NT2/D1 (cell line): ENCODE measurements at regions not wholly inside any gene's neighbourhood (a gene's known extent, or its start where the extent isn't known, plus 50 kb on each side); places are given as distances from the start of the nearest gene placed in this dataset.

Source experiments
- DNase-seq: peaks from one replicate; pipeline ENCODE4 v3.0.0-alpha.2; 2011; ENCODE audit warnings: low read depth, low spot score
- H3K27me3 ChIP-seq: 2 replicates; pipeline ENCODE4 v1.6.0; 2011; ENCODE audit warnings: mild to moderate bottlenecking; ENCODE audit not compliant: insufficient read length, insufficient read depth
- H3K36me3 ChIP-seq: 2 replicates; pipeline ENCODE4 v1.6.1; 2011; ENCODE audit warnings: mild to moderate bottlenecking, low read length, mixed read lengths; ENCODE audit not compliant: insufficient read depth, insufficient read length
- H3K4me1 ChIP-seq: 2 replicates; pipeline ENCODE4 v1.5.1; 2011; ENCODE audit not compliant: insufficient read depth, insufficient read length
- H3K4me3 ChIP-seq: 2 replicates; pipeline ENCODE4 v1.5.1; 2011; ENCODE audit warnings: low read depth; ENCODE audit not compliant: insufficient read length
- H3K9ac ChIP-seq: 2 replicates; pipeline ENCODE4 v1.6.0; 2011; ENCODE audit warnings: low read depth; ENCODE audit not compliant: insufficient read length
- H3K9me3 ChIP-seq: 2 replicates; pipeline ENCODE4 v1.5.1; 2011; ENCODE audit warnings: mild to moderate bottlenecking, low read length; ENCODE audit not compliant: insufficient read depth
- SUZ12 ChIP-seq: IDR thresholded peaks from 2 replicates; pipeline ENCODE4 v1.6.1; 2011; ENCODE audit not compliant: insufficient read length, insufficient read depth; ENCODE audit errors: extremely low read depth
- YY1 ChIP-seq: IDR thresholded peaks from 2 replicates; pipeline ENCODE4 v1.6.1; 2011; ENCODE audit not compliant: insufficient read length, insufficient read depth
- ZNF274 ChIP-seq: IDR thresholded peaks from 2 replicates; pipeline ENCODE4 v1.6.1; 2011; ENCODE audit warnings: mild to moderate bottlenecking, low read depth, low read length

GRCh38 chr14:61628016-61628725, 67.1 kb upstream of the HIF1A start:
- TF ChIP-seq SUZ12 (no peak), ZNF274 (no peak), YY1 (no peak)
- DNase-seq: no peak
- Histone ChIP-seq H3K36me3 (no peaks in the 10 kb centered on the region), H3K9me3 (no peaks in the 10 kb centered on the region), H3K9ac (no peak overlapping the region), H3K27me3 (no peaks in the 10 kb centered on the region), H3K4me3 (no peak overlapping the region), H3K4me1 (no peaks in the 10 kb centered on the region)

GRCh38 chr14:61630399-61631044, 64.8 kb upstream of the HIF1A start:
- TF ChIP-seq SUZ12: no peak
- TF ChIP-seq ZNF274: no peak
- TF ChIP-seq YY1: no peak
- Histone ChIP-seq H3K36me3 (no peaks in the 10 kb centered on the region), H3K4me1 (no peaks in the 10 kb centered on the region), H3K27me3 (no peaks in the 10 kb centered on the region), H3K9me3 (no peaks in the 10 kb centered on the region), H3K4me3 (no peak overlapping the region), H3K9ac (no peak overlapping the region)
- no peak for DNase-seq

GRCh38 chr14:61631045-61631687, 64.1 kb upstream of the HIF1A start:
- Histone ChIP-seq H3K36me3 (no peaks in the 10 kb centered on the region), H3K4me1 (no peaks in the 10 kb centered on the region), H3K9me3 (no peaks in the 10 kb centered on the region), H3K27me3 (no peaks in the 10 kb centered on the region), H3K9ac (no peak overlapping the region), H3K4me3 (no peak overlapping the region)
- TF ChIP-seq YY1 (no peak), SUZ12 (no peak), ZNF274 (no peak)
- DNase-seq: no peak

- no peak for DNase-seq
- Histone ChIP-seq H3K27me3 (no peaks in the 10 kb centered on the region), H3K4me3 (no peak overlapping the region), H3K4me1 (no peaks in the 10 kb centered on the region), H3K36me3 (no peaks in the 10 kb centered on the region), H3K9ac (no peak overlapping the region), H3K9me3 (no peaks in the 10 kb centered on the region)
- TF ChIP-seq ZNF274 (no peak), YY1 (no peak), SUZ12 (no peak)
Measured at GRCh38 chr14:61632401-61632800, 62.9 kb upstream of the HIF1A start.

GRCh38 chr14:61632807-61633206, 62.5 kb upstream of the HIF1A start:
- Histone ChIP-seq H3K4me1 (no peaks in the 10 kb centered on the region), H3K9me3 (no peaks in the 10 kb centered on the region)

GRCh38 chr14:61636291-61636690, 59.0 kb upstream of the HIF1A start:
- TF ChIP-seq ZNF274 (no peak), SUZ12 (no peak), YY1 (no peak)
- DNase-seq: no peak
- Histone ChIP-seq H3K4me1 (no peaks in the 10 kb centered on the region), H3K9ac (no peak overlapping the region), H3K4me3 (no peak overlapping the region), H3K36me3 (no peaks in the 10 kb centered on the region), H3K27me3 (no peaks in the 10 kb centered on the region), H3K9me3 (no peaks in the 10 kb centered on the region)

More at GRCh38 chr14:61632807-61633206, 62.5 kb upstream of the HIF1A start:
- DNase-seq: no peak
- no peaks in the 10 kb centered on the region for H3K36me3 ChIP-seq
- no peak overlapping the region for H3K9ac ChIP-seq
- no peak overlapping the region for H3K4me3 ChIP-seq
- no peaks in the 10 kb centered on the region for H3K27me3 ChIP-seq
- TF ChIP-seq ZNF274 (no peak), YY1 (no peak), SUZ12 (no peak)

- no peaks in the 10 kb centered on the region for H3K27me3 ChIP-seq
- no peaks in the 10 kb centered on the region for H3K4me1 ChIP-seq
- no peak for TF ChIP-seq YY1
- no peak for TF ChIP-seq SUZ12
- TF ChIP-seq ZNF274: no peak
- DNase-seq: no peak
- H3K4me3 ChIP-seq: no peak overlapping the region
- H3K36me3 ChIP-seq: no peaks in the 10 kb centered on the region
- no peaks in the 10 kb centered on the region for H3K9me3 ChIP-seq
- H3K9ac ChIP-seq: no peak overlapping the region
Measured at GRCh38 chr14:61636779-61637178, 58.5 kb upstream of the HIF1A start.
